ENCODE measurements at regions not wholly inside any gene's neighbourhood (a gene's known extent, or its start where the extent isn't known, plus 50 kb on each side); places are given as distances from the start of the nearest gene placed in this dataset.

GRCh38 chr2:105649534-105649933 lies 95.2 kb upstream of the NCK2 start:
- DNase-seq: no peak

DNA sequence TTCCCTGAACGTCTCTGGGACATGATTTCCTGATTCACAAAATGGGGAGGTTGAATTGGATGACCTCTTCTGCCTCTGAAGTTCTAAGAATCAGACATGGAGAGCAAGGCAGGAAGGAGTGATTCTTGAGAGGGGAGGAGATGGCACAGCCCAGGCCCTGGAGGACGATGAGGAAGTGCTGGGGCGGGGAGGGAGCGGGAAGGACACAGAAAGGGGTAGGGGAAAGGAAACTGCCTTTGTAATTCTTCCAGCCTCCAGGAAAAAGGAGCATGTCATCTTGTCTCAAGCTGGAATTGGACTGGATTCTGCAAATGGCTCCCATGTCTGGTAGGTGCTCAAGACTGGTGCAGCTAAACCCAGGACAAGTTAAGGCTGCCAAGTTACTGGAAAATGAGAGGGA lies 97.0 kb upstream of the NCK2 start:
- DNase-seq: no peak

GRCh38 chr2:105646774-105647076 lies 98.0 kb upstream of the NCK2 start:
- DNase-seq: no peak

DNA sequence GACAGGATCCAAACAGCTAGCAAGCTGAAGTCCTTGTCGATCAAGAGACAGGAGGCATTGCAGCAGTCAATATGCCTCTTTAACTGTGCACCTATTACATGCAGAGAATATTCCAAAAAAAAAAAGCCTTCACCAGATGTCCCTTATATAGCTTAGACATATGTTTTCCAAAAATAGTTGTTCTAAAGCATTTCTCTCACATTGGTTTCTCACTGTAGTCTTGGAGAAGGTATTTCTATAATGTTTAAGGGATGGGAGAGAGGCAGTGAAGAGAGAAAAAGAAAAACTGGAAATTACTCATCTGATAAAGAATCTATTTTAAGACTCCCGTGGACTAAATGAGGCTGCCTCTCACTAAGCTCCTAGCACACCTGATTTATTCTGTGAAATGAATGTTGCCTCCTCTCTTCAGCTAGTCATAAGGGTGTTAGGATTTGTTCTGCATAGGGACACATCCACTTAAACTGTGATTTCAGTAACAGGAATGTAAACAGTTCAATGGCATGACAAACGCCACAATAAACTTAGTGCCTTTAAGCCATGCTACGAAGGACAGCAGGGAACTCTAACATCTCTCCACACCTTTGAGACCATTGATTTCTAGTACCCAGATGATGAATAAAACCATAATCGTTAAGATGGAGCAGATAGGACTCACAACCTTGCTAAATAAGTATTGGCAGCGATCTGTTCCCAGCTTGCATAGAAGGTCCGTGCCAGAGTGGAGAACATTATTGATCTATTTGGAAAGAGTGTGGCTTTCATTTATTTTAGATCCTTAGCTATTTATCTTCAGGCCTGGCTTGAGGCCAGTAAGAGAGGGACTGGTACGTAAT lies 98.6 kb upstream of the NCK2 start:
- DNase-seq: no peak

- no peak for DNase-seq
Measured at GRCh38 chr2:105645031-105645937, 99.4 kb upstream of the NCK2 start.

GRCh38 chr2:105644174-105644980 lies 100.3 kb upstream of the NCK2 start:
- no peak for DNase-seq

DNA sequence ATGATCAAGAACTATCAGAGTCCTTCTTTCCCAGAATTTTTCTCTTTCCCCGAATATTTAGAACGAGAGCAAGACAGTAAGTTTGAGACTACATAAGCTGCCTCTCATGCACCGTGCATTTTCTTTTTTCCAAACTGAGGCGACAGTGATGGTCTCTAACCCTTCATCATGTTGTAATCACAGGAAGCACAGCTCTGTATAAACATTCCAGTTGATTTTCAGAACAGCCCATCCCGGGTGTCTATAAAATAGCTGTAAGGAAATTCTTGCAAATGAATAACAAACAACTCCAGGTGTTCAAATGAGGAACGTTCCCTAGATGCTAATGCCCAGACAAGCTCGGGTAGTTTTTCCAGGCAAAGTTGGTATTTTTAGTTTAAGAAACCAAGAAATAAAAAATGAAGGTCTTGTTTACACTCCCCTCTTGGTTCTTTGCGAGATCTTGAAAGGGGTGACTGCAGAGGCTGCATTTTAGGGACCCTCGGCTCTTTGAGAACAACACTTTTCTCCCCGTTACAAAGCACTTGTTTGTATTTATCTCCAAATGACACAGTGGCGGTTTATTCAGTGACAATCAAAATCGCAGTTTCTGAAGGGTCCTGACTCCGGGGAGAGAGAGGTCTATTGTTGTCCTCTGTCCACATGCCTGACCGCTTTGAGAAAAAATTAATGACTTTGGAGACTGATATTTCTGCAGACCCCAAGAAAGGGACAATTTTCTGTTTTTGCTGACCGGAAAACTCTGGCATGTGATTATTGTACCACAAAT lies 101.1 kb upstream of the NCK2 start:
- DNase-seq: no peak

- DNase-seq: no peak
Measured at GRCh38 chr2:105641389-105641811, 103.3 kb upstream of the NCK2 start.

DNA sequence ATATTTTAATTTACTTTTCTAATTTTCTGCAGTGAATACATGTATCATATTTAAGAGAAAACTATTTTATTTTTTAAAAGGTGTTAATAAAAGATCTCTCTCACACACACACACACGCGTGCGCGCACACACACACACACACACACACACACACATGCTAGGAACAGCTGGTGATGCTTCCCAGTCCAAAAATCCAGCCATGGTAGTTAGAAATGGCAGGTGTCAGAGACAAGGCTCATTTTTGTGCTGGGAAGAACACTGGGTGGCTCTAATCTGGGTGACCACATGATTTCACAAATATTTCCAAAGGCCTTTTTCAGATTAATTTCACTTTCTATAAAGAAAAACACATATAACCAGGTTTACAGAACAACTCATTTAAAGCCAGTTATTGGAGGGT lies 104.5 kb upstream of the NCK2 start:
- no peak for DNase-seq

- no peak for DNase-seq
Measured at GRCh38 chr2:105636109-105636740, 108.5 kb upstream of the NCK2 start.

DNA sequence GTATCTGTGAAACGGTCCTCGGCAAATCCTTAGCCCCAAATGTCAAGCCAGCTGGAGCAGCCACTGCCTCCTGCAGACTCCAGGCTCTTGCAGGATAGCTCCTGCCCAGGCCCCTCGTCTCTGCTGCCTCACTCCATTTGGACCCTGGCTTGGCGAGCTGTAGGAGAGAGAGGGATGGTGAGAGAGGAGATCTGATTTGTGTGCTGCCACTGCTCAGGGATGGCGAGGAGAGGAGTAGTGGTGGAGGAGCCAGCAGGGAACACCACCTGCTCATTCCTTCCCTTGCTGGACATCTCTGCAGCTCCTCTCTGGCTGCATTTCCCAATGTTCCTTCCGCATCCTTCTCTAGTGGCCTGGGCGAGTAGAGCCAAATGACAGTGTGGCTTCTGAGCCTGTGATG lies 109.1 kb upstream of the NCK2 start:
- no peak for DNase-seq

- DNase-seq: no peak
Measured at GRCh38 chr2:105634198-105634597, 110.5 kb upstream of the NCK2 start.

GRCh38 chr2:105631922-105632321 lies 112.8 kb upstream of the NCK2 start:
- DNase-seq: no peak

DNA sequence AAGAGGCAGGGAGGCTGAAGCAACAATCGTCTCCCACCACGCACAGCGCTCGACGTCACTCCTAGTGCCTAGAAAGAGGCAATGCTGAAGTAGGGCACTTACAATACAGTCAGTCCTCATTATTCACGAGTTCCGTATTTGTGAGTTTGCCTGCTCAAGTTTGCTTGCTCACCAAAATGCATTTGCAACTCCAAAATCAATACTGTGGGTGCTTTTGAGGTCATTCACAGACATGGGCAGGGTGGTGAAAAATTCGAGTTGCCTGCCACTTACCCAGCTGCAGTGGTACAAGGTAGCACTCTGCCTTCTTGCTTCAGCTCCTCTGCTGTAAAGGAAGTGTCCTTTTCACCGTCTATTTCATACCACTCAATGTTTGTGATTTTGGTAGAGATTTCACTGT lies 113.7 kb upstream of the NCK2 start:
- no peak for DNase-seq

DNA sequence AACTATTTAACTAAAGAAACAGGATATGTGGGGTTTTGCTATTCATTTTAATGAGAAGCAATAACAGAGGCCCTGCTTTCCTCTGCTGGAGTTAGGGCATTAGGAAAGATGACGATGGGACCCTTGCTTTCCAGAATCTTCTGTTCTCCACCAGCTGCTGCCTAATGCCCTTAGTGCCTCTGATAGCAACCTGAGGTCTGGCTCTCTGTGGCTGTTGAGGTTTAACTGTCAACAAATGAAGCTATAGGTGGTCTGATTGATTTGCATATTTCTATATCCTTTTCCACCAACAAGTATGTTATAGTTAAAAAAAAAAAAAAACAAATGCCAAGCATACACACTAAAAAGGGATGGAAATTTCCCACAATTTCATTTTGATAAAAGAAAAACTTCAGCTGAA lies 115.1 kb upstream of the NCK2 start:
- DNase-seq: no peak

GRCh38 chr2:105627534-105627933 lies 117.2 kb upstream of the NCK2 start:
- DNase-seq: no peak

GRCh38 chr2:105626966-105627340 lies 117.8 kb upstream of the NCK2 start:
- no peak for DNase-seq

- DNase-seq: no peak
Measured at GRCh38 chr2:105626212-105626965, 118.3 kb upstream of the NCK2 start.

DNA sequence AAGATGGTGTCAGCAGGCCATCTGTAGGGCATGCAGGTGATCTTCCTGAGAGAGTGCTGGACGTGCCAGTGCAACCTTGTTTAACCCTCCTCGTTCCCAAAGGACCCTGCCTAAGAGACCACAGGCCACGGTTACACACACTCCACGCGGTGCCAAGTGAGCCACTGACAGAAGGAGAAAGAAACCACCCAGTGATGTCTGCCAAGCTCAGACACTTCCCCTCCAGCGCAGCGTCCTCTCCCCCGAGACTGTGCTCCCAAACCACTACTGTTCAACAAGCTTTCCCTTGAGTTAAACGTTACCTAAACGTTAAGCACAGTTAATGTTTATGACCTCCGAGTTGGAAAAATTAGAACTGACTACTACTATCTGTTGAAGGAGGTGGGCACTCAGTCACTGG lies 119.1 kb upstream of the NCK2 start:
- DNase-seq: no peak

DNA sequence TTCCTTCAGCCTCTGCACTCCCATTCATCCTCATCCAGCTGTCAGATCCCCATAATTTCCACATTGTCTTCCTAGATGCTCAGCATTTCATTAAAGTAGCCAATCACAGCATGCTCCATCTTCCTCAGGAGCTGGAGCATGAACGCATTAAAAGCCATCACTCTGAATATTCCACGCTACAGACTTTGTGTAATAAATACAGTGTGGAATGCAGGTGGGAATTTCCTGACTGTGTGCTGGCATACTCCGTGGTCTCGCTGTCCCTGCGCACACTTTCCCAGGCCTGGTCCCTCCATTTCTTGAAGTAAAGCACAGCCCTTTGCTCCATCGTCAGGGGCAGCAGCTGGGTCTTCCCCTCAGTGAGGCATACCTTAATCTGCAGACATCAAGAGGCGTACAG lies 123.7 kb upstream of the NCK2 start:
- no peak for DNase-seq

GRCh38 chr2:105618351-105618659 lies 126.4 kb upstream of the NCK2 start:
- DNase-seq: no peak

Measured in NCI-H1436 treated with DMSO at 0.1 percent for 48 hours (cell line).